ENCODE measurements at regions not wholly inside any gene's neighbourhood (a gene's known extent, or its start where the extent isn't known, plus 50 kb on each side); places are given as distances from the start of the nearest gene placed in this dataset.

GRCh38 chr6:2388554-2389324 is 143.3 kb upstream of the GMDS start:
- TF ChIP-seq CTCF (IDR thresholded peaks at IDR 0.05; ENCODE audit: low read depth, low read length, poor library complexity, severe bottlenecking) (no peak), EZH2phosphoT487 (IDR thresholded peaks at IDR 0.05; ENCODE audit: borderline replicate concordance, low read length) (no peak)

Measured in DOHH2 (cell line).